Posterior vena cava (tissue), 2 donors: ENCODE measurements at regions not wholly inside any gene's neighbourhood (a gene's known extent, or its start where the extent isn't known, plus 50 kb on each side); places are given as distances from the start of the nearest gene placed in this dataset.

Experiments
- DNase-seq: peaks from one replicate; pipeline ENCODE4 v3.0.0-alpha.2; 2020; ENCODE audit warnings: low spot score
- intact Hi-C, 2 donors: fragments of 100-400 bp; cut with DNase I; formaldehyde crosslinking; loops; one replicate each; pipeline versions ENCODE4 v1.14.1 to v1.14.2; 2022 to 2023
- donor health status: DM: yes; HTN: yes; CAD: no.
- donor health status: DM: yes; HTN: yes; CAD: no.

DNA sequence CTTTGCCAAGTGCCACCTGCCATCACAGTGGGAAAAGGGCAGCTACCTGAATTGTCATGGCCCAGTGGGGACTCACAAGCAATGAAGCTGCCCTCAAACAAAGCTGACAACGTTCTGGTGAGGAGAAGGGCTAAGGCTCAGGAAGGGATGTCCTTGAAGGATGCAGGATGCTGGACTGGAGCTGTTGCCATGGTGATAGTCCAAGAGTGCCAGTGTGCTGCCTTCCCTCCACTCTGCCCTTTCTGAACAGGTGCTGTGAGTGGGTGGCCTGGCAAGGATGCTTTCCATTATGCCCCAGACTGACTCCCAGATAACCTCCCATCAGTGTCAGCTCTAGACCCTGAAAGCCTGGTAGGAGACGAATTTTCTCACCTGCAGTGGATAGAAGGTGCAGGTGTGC is 137.8 kb upstream of the GYPC start:
- DNase-seq: no peak
- intact Hi-C loops: no loop called here

DNA sequence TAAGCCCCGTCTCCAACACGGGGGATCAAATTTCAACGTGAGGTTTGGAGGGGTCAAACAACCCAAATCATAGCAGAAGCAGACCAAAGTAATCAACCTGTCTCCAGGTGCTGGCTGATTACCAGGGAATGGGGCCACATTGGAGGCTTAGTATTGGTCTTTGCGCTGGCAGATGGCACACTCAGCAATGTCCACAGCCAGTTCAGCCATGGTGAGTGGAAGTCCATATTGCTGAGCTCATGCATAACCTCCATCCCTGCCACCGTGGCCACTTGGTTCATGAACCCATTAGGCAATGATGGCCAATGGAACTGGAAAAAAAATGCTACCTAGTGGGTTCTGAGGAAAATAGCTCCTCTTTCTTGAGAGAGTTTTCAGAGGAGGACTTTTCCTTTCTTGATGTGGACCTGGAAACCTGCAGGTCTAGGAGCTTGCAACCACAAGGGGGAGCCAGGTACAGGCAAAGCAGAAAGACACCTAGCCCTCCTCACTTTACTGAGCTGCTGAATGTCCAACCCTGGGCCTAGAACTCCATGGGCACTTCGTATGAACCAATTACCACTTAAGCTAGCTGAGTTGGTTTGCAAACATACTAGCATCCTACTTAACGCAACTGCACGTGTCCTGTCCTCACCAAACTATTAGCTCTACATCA is 128.0 kb upstream of the GYPC start:
- intact Hi-C loops: loop anchor here (2.0 to 5.0 kb wide), 2 partner anchors 249 kb away; no protein-coding TSS in a partner anchor
- no peak for DNase-seq

DNA sequence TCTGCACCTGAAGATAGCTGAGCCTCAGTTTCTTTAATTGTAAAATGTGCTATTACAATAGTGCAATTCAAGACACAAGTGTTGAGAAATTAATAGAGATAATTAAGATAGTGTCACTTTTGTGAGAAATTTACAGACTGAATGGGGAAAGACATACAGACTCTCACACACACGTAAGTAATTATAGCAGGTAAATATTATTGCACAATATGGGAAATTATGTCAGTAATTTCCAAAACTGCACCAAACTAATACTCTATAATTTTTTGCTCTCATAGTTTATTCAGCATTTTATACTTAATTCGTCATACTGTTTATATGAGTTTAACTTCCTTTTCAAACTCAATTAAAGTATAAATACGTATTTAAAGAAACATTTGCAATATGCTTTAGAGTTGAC is 124.9 kb upstream of the GYPC start:
- intact Hi-C loops: no loop called here
- DNase-seq: no peak

DNA sequence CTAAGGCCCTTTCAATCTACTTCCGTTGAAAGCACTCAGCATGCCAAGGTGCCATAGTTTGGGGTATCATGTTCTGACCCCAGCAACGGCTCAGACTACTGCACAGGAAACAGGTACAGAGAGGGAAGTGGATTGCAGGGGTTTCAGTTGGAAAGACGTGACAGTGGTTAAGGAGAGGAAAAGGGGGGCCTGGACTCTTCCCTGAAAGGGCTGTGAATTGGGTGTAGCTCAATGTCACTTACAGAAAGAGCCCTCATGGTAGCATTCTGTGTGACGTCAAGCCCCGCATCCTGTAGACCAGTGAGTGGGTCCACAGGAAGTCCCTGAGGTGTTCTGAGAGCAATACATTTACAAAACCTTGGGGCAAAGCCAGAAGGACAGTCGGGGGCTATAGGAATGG is 121.5 kb upstream of the GYPC start:
- intact Hi-C loops: no loop called here
- DNase-seq: no peak

DNA sequence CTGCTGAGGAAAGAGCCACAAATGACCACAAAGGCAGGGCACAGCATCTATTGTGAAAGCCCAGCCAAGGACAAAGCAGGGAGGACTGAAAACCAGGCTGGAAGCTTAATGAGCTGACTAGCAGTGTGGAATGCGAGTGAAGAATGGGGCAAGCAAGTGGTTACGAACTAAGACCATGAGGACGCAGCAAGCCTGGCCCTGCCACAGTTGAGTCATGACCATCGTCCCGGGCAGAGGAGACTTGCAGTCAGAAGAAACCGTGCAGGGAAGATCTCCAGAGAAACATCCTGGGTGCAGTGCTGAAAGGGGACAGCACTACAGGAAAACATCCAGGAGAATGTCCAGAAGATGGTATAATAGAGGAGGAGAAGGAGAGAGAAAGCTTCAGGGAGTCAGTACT is 120.5 kb upstream of the GYPC start:
- DNase-seq: no peak
- intact Hi-C loops: no loop called here

DNA sequence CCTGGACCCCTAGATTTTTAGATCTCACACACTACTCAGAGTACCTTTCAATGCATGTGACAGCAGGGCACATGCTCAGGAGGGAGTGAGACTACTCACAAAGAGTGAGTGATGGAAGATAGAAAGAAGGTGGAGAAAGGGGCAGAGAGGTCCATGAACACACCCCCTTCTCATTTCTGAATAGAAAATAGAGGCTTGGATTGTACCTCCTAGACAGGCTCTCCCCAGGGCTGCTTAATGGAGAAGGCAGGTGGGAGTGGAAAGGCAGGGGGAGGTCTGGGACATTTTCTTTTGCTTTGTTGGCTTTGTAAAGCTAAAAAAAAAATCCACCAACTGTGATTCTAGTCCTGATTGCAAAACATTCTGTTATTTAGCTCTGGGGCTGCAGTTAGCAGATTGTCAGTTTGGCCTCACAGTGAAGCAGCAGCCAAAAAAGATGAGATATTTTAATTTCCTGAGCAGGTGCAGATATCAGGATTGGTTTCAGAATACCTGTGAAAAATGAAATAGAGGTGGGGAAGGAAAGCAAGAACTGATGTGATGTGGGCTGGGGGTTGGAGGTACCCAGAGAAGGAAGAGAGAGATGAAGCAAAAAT is 119.3 kb upstream of the GYPC start:
- intact Hi-C loops: no loop called here

DNA sequence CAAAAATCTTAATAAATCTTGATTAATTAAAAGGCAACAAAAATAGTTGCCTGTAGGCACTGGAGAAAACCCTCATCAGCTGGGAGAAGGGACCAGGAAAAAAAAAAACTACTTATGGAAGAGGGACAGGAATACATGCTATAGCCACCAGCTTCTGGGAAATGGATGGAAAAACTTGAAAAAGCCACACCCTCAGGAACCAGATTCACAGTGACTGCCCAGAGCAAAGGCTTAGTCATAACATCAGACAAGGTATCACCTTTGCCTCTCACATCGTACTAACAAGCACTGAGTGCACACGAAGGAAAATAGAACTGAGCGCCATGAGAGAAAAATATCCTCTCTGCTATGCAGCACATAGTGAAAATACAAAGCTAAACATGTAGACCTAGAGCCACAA is 116.9 kb upstream of the GYPC start:
- DNase-seq: no peak
- intact Hi-C loops: no loop called here

More for the DNA sequence above, 119.3 kb upstream of the GYPC start:
- DNase-seq: no peak

DNA sequence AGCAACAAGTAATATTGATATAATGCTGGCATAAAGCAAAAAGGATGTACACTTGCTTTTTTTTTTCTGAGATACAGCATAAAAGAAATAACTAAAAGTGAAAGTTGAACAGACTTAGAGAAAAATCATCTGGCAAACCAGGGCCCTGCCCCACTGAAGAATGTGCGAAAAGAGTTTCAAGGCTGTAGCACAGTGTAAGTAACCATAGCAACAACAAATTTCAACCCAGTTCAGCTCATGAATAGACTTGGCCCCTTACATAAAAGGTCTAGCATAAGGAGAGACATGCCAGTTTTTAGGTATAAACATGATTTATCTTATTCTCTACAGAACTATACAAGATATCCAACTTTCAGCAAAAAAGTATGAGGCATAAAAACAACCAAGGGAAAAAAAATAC is 113.7 kb upstream of the GYPC start:
- intact Hi-C loops: no loop called here
- no peak for DNase-seq

DNA sequence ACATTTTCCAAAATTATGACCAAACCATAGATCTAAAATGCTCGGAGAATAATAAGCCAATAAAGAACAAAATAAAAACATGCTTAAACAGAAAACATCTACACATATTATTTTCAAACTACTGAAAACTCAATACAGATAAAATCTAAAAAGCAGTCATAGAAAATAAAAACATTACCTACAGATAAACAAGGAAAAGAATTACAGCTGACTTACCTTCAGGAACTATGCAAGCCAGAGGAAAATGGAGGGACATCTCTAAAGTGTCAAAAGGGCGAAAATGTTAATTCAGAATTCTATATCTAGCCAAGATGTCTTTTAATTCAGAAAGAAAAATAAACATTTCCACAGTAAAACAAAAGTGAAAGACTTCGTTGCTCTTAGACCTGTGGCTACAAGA is 112.9 kb upstream of the GYPC start:
- no peak for DNase-seq
- intact Hi-C loops: no loop called here

DNA sequence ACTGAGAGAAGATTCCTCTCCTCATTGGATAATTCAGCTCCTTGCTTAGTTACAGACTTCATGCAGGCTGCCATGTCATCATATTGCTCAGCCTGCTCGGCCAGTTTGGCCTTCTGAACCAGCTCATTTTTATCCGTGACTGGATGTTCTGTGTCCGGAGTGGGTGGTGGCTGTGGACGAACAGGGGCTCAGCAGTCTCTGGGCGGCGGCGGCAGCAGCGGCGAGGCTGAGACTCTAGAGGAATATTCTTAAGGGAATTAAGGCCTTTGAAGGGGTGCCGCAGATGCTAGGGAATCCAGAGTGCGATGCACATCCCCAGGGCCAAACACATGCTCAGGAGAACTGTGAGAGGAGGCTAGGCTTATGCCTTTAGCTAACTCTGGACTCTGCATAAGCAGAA is 97.9 kb upstream of the GYPC start:
- intact Hi-C loops: no loop called here
- DNase-seq: no peak

DNA sequence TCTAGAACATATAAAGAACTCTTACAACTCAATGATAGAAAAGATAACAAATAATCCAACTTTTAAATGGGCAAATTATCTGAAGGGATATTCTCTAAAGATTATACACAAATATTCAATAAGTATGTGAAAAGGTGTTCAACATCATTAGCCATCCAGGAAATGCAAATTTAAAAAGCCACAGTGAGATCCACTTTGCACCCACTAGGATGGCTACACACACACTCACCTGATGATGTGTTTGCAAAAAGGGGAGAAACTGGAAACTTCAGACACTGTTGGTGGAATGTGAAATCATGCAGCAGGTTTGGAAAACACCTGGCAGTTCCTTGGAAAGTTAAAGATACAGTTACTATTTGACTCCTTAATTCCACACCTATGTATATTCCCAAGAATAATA is 87.2 kb upstream of the GYPC start:
- intact Hi-C loops: no loop called here
- no peak for DNase-seq

DNA sequence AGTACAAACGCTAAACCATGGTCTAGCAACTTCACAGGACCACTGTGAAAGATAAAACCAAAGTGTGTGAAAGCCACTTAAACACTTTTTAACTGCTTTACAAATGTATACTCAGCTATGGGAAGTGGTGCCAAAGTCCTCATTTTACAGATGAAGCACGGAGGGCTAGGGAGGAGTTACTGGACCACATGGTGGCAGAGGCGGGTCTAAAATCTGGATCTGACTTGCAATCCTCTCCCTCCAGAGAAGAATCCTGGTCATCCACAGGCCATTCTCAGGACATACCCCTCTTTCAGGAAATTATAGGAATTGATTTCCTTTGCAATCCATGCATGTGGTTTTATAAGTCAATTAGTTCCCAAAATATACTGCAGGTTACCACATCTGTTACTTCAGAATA is 84.6 kb upstream of the GYPC start:
- DNase-seq: no peak
- intact Hi-C loops: no loop called here

DNA sequence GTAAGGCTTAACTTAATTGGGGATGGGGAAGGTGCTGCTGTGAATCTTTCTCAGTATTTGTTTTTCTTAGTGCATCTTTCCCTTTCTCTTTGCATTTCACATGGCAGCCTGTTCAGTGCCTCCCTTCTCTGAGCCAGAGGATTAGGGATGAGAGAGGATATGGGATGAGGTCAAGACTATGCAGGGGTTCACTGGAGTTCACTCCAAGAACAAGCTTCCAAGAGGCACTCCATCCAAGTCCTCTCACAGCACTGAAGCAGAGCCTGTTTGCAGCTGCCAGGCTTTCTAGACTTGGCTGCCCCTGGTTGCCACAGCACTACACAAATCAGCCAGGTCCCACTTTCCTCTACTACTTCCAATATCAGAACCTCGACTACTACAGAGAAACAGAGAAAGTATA is 80.3 kb upstream of the GYPC start:
- intact Hi-C loops: no loop called here

DNA sequence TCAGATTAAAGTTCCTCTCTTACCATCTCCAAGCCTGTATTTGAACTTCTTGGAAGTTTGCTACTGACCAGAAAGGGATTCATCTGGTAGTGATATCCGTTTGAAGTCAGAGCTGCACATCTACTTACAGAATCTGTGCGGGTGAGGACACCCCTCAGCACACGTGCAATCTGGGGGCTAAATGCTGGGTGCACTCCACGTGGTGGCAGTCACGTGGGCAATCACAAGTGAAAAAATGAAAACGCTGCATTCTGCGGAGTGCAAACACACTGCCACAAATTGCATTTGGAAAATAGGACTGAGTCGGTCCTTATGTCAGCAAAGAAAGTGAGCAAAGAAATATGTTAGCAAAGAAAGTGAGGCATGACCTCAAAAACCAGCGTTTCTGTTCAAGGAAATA is 76.1 kb upstream of the GYPC start:
- DNase-seq: no peak
- intact Hi-C loops: no loop called here

More for the DNA sequence above, 80.3 kb upstream of the GYPC start:
- no peak for DNase-seq

DNA sequence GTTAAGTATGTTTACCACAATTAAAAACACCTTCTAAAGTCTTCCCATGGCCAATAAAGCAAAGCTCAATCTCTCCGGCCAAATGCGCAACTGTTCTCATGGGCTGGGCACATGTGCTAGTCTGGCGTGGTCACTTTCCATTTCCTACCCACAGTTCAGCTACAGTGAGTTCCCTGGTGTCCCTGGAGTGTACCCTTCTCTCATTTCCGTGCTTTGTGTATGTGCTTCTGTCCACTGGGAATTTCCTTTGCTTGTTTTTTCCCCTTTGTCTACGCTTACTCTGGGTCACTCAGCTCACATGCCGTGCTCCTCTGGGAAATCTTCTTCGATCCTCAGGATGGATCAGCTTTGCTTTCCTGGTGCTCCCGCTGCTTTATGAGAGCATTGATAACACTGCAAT is 69.6 kb upstream of the GYPC start:
- intact Hi-C loops: no loop called here
- DNase-seq: no peak

DNA sequence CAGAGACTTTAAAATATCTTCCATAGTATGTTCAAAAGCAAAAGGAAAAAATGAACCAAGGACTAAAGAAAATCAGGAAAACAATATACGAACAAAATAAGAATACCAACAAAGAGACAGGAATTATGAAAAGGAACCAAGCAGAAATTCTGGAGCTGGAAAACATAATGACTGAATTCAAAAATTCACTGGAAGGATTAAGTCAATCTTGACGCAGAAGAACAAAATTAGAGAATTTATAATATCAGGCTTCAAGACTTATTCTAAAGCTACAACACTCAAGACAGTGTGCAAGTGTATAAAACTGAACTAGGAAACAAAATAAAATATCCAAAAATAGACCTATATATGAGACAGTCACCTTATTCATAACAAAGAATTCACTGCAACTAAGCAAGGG is 56.9 kb upstream of the GYPC start:
- no peak for DNase-seq
- intact Hi-C loops: no loop called here

DNA sequence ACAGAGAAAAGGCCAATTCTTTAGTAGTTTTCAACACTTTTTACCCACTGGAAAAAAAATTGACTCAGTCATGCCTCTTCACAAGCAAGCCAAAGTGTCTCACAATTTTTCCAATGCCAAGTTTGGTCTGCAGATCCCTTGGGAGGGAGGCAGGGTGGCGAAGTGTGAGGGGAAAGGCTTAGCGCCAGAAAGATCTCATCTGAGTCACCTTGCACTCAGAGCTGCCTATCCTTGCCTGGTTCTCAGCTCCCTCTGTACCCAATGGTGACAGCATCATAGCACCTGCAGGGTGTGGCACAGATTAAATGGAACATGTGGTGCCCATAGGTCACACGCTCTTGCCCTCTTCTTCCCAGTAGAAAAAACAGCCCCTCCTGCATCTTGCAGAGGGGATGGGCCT is 55.2 kb upstream of the GYPC start:
- no peak for DNase-seq
- intact Hi-C loops: no loop called here

DNA sequence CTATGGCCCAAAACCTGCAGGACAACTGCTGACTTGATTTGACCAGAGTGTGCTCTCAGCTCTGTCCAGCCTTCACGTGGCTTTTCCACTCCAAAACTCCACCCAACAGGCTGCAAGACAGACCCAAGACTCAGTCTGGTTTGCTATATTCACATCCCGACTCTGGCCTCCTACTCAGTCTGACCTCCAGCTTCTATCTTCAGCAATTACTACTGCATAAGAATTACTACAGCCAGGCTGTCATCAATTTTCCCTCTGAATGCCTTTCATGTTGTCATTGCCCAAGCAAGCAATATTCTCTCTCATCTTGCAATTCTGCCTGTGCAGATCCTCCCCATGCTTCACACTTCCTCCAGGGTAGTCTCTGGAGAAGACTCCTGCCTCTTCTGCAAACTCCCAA is 53.6 kb upstream of the GYPC start:
- DNase-seq: no peak
- intact Hi-C loops: no loop called here
